Activated CD4-positive, alpha-beta T cell treated with anti-CD3 and anti-CD28 coated beads, Interleukin-2, Interleukin-6, amounts not matched to agents 100 ng/mL and 50 ng/mL, durations not matched to agents 16 hours and 8 hours (primary cell): ENCODE measurements at regions not wholly inside any gene's neighbourhood (a gene's known extent, or its start where the extent isn't known, plus 50 kb on each side); places are given as distances from the start of the nearest gene placed in this dataset.

ENCODE experiments used
- DNase-seq: peaks from one replicate; pipeline ENCODE4 v3.0.0-alpha.2; 2020

DNA sequence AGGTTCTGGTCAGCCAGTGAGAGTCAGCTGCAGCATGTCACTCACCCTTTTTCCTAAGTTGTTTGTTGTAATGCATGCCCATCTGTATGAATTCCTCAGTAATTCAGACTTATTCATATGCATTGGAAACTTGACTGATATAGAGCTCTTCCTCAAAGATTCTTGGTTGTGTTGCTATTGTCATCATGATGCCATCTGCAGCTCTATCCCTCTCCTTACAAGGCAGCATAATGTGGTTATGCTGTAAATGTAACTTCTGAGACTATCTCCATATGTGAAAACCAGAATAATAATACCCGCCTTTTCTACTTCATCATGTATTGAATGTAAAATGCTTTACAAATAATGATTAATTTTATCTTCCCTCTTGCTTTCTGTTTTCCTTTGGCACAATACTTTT lies 252.6 kb upstream of the MTPN start:
- no peak for DNase-seq

DNA sequence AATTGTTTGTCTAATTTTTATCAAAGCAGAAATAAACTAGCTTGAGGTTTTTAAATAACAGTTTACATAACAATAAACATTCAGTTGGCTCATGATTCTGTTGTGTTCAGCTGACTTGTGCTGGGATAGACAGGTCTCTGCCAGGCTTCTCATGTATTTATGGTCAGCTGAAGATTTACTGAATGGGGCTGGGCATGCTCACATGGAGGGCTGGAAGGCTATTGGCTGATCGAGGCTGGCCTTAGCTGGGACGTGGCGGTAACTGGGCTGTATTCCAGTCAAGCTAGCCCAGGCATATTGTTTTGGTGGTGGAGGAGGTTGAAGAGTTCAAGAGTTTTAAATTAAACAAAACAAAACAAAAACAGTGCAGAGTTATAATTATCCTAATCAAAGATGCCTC lies 251.0 kb upstream of the MTPN start:
- no peak for DNase-seq

DNA sequence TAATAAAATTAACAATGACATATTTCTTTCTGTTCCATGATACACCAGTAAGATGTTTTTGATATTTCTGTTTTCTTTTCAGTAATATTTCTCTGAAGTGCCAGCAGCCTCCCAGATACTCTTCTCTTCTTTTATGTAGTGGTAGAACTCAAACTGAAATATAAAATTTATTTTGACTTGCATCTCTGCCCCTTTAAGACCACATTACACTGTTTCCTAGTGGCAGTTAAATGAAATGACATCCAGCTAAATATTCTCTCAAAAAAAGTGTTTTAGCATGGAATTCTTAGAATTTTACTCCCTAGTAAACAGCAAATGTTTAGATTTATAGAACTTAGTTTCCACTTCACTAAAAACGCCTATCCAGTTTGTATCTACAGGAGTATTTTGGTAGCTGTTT lies 237.2 kb upstream of the MTPN start:
- no peak for DNase-seq

DNA sequence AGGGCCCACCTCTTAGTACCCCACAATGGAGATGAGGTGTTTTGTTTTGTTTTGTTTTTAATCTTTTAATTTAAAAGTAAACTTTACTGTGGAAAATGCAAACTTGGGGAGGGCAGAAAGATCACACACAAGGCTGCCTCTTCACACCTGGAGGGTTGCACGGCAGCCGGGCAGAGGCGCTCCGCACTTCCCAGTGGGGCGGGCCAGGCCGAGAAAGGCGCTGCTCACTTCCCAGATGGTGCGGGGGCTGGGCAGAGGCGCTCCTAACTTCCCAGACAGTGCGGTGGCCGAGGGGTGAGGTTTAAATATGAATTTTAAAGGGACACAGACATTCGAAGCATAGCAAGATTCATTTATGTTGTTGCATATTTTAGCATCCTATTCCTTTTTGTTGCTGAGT lies 235.9 kb upstream of the MTPN start:
- DNase-seq, result no peak

DNA sequence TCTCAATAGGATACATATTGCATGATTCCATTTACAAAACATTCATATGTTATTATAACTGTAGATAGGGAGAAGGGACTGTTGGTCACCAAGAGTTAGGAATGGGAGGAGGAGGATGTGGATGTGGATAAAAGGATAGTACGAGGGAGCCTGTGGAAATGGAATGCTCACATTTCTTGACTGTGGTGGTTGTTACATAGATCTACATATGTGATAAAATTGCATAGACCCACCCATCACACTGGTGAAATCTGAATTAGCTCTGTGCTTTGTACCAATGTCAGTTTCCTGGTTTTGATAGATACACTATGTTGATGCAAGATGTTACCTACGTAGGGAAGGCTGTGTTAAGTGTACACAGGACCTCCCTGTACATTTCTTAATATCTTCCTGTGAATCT lies 233.5 kb upstream of the MTPN start:
- no peak for DNase-seq

DNA sequence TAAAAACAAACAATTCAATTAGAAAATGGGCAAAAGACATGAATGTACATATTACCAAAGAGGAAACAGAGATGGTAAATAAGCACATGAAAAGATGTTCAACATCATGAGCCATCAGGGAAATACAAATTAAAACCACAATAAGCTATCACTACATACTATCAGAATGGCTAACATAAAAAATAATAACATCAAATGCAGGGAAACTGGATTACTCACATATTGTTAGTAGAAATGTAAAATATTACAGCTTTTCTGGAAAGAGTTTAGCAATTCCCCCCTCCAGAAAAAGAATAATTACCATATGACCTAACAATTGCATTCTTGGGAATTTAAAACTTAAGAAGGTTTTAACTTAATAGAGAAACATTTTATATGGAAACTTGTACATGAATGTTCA lies 232.9 kb upstream of the MTPN start:
- no peak for DNase-seq

DNA sequence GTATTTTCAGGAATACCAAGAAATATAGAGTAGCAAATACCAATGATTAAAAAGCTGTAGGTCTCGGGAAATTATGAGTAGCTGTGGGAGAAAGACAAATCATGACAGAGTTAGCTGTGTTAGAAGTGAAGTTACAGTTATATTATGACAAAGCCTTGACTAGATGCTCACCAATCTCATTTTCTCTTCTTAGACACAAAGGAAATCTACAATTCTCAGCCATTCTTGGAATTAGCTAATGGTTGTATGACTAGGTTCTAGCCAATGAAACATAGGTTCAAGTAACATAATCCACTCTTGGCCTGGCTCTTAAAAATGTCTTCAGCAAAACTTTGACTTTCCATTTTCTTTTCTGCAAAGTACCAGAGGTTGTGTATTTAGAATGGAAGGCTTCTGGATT lies 228.8 kb upstream of the MTPN start:
- no peak for DNase-seq

DNA sequence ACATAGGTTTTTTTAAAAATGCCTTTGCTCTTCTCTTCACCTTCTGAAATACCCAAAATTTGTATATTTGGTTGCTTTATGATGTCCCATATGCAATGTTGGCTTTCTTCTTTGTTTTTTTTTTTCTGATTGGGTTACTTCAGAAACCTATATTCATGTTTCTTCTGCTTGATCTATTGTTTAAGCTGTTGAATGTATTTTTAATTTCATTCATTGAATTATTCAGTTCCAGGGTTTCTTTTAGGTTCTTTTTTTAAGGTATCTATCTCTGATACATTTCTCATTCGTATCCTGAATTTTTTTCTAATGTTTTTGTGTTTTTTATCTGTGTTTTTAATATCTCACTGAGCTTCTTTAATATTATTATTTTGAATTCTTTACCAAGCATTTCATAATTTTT lies 221.0 kb upstream of the MTPN start:
- no peak for DNase-seq

DNA sequence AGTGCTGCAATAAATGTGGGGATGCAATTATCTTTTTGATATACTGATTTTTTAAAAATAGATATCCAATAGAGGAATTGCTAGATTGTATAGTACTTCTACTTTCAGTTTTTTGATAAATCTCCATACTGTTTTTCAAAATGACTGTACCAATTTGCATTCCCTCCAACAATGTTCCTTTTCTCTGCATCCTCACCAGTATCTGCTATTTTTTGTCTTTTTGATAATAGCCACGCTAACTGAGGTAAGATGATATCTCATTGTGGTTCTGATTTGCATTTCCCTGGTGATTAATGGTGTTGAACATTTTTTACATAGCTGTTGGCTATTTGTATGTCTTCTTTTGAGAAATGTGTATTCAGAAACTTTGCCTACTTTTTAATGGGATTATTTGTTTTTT lies 217.7 kb upstream of the MTPN start:
- DNase-seq, result no peak

DNA sequence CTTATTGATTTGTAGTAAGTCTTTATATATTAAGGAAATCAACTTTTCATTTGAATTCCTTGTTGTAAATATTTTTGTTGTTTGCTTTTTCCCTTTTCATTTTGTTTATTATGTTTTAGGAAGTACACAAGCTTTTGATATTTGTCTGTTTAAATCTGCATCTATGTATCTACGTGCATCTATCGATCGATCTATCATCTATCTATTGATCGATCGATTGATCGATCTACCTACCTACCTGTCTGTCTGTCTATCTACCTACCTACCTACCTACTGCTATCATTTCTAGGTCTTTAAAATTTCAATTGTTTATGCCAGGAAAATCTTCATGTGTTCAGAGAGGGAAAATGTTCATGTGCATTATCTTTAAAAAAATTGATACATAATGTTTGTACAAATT lies 216.8 kb upstream of the MTPN start:
- no peak for DNase-seq

DNA sequence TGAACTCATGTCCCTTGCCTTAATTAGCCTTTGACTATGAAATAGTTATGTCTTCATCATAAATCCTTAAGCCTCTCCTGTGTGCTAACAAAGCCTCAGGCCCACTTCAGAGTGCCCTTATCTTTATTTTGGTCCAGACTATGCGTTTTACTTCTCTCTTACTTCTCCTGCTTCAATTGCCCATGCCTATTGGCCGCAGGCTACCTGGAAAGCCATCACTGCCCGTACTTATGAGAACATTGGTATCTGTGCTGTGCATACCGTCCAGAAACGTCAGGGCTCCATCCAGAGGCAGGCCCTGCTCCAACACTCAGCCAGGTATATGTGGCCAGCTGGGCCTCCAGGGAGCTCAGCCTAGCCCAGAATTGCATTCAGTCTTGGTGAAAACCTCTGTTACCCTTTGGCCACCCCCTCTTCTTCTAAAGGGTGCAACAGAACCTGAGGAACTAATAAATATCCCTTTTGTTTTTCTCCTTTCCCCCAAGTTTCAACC lies 212.4 kb upstream of the MTPN start:
- no peak for DNase-seq

DNA sequence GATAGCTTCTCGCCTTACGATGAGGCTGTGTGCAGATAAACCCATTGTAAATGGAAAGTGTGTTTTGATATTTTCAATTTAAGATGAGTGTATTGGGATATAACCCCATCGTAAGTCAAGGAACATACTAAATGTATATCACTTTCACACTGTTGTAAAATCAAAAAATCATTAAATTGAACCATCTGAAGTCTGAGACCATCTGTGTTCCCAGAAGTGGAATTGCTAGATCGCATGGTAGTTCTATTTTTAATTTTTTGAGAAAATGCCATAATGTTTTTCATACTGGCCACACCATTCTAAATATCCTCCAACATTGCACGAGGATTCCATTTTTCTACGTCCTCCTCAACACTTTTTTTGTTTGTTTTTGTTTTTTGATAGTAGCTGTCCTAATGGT lies 209.1 kb upstream of the MTPN start:
- no peak for DNase-seq

DNA sequence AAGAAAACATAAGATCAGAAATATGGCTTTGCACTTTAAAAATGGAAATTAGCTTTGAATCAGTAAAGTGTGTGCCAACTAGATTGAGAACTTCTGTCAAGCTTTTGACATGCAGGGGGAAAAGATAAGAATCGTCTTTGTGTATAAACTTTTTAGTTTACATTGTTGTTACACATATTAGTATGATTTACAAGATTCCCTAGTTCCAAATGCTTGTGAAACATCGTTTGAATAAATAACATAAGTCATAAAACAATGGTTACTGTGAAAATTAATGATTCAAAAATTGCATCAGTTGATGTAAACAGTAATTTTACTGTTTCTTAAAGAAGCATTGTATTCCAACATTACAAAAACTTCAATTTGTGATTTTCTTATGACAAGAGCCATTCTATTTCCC lies 207.6 kb upstream of the MTPN start:
- DNase-seq, result no peak

DNA sequence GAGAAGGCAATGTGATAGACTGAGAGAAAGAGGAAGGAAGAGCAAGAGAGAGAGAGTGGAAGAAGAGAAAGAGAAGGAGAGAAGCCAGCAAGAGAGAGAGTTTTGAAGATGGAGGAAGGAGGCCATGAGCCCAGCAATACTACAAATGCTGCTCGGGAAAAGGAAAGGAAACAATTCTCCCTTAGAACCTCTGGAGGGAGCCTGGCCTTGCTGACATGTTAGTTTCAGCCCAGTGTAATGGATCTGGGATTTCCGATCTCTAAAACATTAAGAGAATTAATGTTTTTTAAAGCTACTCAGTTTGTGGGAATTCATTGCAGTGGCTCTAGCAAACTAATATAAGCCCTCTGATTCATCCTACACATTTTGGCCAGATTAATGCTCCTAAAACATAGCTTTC lies 206.8 kb upstream of the MTPN start:
- DNase-seq, result no peak

DNA sequence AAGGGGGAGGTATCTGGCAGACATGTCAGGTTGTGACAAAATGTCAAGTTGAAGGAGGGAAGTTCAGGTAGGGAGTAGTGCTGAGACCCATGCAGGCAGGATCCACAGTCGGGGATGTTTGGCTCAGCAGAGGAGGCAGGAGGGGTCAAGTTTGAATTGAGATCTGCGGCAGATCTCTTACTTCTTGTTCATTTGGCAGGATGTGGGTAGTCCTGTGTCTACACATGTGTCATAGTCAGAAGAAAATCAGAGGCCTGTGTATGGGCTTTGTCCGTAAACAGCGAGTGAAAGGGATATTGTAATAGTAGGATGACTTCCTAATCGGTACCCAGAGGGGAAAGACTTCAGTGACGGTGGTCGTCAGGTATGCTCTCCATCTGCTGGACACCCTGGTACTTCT lies 203.8 kb upstream of the MTPN start:
- DNase-seq, result no peak

DNA sequence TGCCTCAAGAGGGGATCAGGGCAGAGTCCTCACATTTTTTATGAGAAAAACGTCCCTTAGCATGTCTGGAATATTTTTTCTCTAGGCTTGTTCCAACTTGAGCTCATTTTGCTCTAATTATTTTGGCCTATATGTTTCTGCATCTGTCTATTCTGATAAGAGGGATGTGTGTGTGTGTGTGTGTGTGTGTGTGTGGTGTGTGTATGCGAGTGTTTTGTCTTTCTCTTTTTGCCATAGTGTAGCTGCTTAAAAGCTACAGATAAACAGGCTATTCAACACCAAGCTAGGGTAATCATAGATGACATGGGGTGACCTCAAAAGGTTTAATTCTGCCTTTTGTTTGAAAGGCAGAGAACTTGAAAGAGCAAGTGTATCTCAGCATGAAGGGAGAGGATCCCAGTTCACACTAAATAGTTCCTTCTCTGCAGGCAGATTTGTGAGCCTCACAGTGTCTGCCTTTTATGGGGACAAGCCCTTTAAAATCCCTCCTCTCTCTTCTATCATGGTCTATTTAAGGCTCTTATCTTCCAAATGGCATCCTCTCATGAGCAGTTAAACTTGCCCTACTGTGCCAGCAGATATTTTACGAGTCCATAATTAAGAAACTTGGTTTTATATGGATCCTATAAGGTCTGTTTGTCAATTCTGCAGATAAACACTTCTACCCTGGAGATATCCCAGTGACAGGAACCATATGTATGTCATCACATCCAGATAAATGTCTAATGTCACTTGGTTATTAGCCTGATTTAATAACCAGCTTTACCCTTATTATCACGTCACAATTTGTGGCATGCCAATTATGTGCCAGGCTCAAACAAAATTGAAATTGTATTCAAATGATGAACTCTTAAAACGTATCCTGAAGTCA lies 202.9 kb upstream of the MTPN start:
- no peak for DNase-seq

DNA sequence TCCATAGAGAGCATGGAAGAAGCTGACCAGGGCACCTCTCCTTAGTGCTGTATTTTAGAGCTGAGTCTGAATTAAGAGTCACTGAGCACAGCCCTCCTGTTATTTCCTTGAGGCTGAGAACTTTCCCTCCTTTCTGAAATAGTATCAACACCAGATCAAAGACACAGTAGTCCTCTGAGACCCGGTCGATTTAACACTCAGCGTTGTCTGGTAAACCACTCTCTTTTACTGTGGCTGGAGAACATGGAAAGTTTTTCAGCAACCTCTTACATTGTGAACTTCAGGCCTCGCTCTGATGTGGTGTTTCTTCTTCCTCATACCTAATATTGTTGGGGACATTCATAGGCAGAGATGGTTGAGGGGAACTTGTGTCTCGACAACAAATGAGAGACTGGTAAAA lies 202.0 kb upstream of the MTPN start:
- DNase-seq, result no peak

DNA sequence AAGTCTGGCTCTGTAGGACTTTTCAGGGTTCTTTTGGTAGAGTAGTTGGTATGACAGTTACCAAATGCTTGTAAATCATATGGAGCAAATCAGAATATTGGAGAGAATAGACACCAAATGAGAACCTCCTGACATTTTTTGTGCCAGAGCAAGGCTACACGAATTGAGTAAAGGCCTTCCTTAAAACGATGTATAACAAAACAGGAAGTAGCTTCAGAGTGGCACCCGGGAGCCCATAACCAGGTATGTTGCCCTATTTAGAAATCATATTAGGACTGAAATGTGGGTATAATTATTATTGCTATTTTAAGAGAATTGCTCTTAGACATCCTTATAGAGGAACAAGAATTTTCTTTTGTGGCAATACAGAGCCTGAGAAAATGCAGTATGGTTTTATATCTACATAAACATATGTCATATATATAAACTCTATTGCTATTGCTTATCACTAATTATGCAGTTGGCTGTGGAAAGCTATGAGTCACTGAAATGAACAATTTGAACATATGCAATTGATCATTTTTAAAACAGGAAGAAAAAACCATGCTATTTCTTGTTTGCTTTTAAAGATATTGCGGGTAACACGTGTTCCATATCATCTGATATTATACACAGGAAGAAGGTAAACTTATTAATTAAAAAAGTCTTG lies 197.4 kb upstream of the MTPN start:
- no peak for DNase-seq

DNA sequence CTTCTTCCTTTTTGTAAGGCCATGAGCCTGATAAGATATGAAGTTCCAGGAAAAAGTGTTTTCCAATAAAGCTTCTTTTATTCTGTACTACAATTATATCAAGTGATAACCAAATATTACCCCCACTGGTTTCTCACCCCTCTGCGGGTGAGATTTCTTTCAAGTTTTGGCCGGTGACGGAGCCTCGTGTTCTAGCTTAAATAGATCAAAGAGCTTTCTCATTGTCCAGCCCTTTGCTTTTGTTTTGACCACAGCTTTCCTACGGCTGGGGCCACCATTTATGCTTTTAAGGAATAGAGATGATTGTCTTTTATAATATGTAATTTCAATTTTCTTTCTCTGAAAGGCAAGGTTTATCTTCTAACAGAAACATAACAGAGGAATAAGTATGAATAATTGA lies 196.7 kb upstream of the MTPN start:
- DNase-seq, result no peak

DNA sequence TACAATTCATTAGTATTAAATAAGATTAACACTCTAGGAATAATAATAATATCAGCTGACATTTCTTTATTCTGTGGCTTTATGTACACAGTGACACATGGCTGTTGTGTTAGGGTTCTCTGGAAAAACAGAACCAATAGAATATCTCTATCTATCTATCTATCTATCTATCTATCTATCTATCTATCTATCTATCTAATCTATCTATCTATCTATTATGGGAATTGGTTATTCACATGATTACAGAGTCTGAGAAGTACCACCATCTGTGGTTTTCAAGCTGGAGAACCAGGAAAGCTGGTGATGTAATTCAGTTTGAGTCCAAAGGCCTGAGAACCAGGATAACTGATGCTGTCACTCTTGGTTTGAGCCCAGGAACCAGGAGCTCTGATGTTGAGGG lies 194.1 kb upstream of the MTPN start:
- no peak for DNase-seq

DNA sequence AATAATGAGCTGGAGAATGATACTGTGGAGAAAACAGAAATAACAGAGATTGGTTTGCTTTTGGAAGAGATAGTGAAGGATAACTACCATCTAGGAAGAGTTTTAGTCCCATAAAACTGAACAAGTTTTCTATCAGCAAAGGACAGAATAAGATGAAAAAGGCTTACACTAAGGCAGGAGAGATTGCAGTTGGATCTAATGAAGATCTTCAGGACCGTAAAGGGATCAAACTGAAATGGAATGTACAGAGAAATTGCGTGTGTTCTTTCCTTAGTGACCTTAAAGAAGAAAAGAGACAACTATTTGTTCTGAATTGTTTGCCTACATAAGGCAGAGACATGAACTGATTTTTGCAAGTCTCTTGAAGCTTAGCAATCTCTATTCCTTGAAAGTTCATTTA lies 191.7 kb upstream of the MTPN start:
- no peak for DNase-seq

DNA sequence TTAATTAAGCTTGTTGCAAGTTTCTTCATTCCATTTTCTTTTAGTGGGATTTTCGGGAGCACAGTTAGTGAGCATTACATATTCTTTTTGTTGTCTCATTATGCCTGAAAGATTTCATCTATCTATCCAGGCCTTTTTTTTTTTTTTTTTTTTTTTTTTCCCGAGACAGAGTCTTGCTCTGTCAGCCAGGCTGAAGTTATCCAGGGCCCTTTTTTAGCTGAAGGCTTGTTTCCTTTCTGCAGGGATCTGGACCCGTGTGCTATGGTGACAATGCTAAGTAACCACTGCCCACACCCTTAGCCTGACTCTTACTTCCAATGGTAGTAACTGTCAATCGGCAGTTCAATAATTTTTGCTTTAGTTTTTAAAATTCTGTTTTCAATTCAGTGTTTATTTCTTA lies 190.8 kb upstream of the MTPN start:
- no peak for DNase-seq

DNA sequence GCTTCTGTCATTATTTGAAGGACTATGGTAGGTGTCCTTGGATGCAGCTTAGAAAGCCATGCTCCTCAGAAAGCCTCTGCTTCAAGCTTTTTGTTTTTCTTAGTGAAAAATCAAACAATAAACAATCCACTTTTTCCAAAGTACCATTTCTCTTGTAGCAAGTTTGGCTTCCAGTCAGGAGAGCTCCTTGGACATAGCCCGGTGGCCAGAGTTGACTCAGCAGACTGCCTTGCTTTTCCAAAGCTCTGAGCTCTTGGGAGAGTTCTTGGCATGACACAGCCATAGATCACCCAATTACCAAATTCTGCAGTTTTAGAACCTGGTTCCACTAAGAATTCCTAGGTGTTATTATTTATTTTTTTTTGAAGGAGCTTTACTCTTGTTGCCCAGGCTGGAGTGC lies 189.4 kb upstream of the MTPN start:
- DNase-seq, result no peak

DNA sequence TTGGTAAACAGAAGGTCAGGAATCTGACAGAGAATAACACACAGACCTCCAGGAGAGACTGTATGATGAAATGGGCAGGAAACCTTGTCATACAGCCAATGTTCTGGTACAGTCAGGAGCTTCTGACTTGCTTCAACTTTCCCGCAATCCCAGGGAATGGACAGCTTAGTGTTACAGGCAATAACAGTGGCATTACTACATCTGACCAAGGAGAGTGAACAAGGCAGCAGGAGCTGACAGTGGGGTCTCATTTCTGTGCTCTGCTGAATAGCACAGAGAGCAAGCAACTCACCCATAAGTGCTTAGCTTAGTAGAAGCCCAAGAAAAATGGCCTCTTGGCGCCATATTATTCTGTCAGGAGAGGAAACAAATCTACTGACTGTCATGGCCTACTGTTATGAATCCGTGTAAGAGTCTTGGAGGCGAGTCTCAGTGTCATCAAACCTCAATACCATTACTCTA lies 186.2 kb upstream of the MTPN start:
- DNase-seq, result no peak

DNA sequence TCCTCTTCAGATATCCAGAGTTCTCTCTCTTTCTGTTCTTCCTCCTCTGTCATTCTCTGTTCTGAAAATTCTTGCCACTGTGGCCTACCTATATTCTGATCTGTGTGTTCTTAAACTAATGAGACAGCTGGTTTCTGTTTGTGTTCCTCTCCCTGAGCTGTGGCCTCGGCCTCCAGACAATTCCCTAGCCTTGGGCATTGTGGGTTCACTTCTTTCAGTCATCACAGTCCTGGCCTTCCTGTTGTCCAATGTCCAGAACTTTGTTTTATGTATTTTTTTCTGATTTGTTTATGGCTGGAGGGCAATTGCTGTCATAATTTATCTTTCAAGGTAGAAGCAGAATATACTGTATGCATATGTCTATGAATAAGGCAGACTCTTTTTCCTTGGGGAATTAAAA lies 173.2 kb upstream of the MTPN start:
- DNase-seq, result no peak
